ENCODE measurements at regions not wholly inside any gene's neighbourhood (a gene's known extent, or its start where the extent isn't known, plus 50 kb on each side); places are given as distances from the start of the nearest gene placed in this dataset.
A peak's percentile ranks its signal among the peaks of the same experiment; 100 is the strongest.

GRCh38 chr2:66317268-66317890 lies 117.5 kb upstream of the MEIS1 start:
- Histone ChIP-seq H3K36me3 (no peaks in the 10 kb centered on the region), H3K4me3 (no peak overlapping the region), H3K27ac (no peak overlapping the region), H3K4me1 (no peaks in the 10 kb centered on the region), H3K9me3 (peaks cover 0 to 3% of the 10 kb centered on the region in 2 donors), H3K27me3 (no peaks in the 10 kb centered on the region)
- TF ChIP-seq CTCF (IDR thresholded peaks at IDR 0.05) (no peak), POLR2A (IDR thresholded peaks at IDR 0.05) (no peak)
- no peak for DNase-seq
- intact Hi-C loops (cut with DNase I; ENCODE audit: low total_unique reads) = no loop called here

- no peaks in the 10 kb centered on the region for H3K36me3 ChIP-seq
- intact Hi-C loops (cut with DNase I; ENCODE audit: low total_unique reads) = no loop called here
- DNase-seq = no peak
- H3K27me3 ChIP-seq = no peaks in the 10 kb centered on the region
- no peak for TF ChIP-seq CTCF (IDR thresholded peaks at IDR 0.05)
- TF ChIP-seq POLR2A (IDR thresholded peaks at IDR 0.05) = no peak
- H3K4me1 ChIP-seq = no peaks in the 10 kb centered on the region
- H3K9me3 ChIP-seq = peaks cover 0 to 1% of the 10 kb centered on the region in 2 donors
- H3K27ac ChIP-seq = no peak overlapping the region
- no peak overlapping the region for H3K4me3 ChIP-seq
Observed at GRCh38 chr2:66306483-66306882, 128.4 kb upstream of the MEIS1 start.

GRCh38 chr2:66305718-66306117 lies 129.2 kb upstream of the MEIS1 start:
- DNase-seq = peak in 1 of 2 donors; percentile 39
- intact Hi-C loops (cut with DNase I; ENCODE audit: low total_unique reads) = no loop called here
- Histone ChIP-seq H3K27ac (no peak overlapping the region), H3K4me1 (no peaks in the 10 kb centered on the region), H3K36me3 (no peaks in the 10 kb centered on the region), H3K9me3 (no peaks in the 10 kb centered on the region), H3K4me3 (no peak overlapping the region), H3K27me3 (no peaks in the 10 kb centered on the region)
- no peak for TF ChIP-seq POLR2A (IDR thresholded peaks at IDR 0.05)
- TF ChIP-seq CTCF (IDR thresholded peaks at IDR 0.05) = no peak

GRCh38 chr2:66303471-66303870 lies 131.5 kb upstream of the MEIS1 start:
- no peaks in the 10 kb centered on the region for H3K4me1 ChIP-seq
- no peak for DNase-seq
- H3K4me3 ChIP-seq = no peak overlapping the region
- H3K27me3 ChIP-seq = no peaks in the 10 kb centered on the region
- H3K27ac ChIP-seq = no peak overlapping the region
- H3K36me3 ChIP-seq = no peaks in the 10 kb centered on the region
- intact Hi-C loops (cut with DNase I; ENCODE audit: low total_unique reads) = no loop called here
- H3K9me3 ChIP-seq = no peaks in the 10 kb centered on the region
- TF ChIP-seq CTCF (IDR thresholded peaks at IDR 0.05) = no peak

GRCh38 chr2:66301767-66302140 lies 133.2 kb upstream of the MEIS1 start:
- H3K4me3 ChIP-seq = no peak overlapping the region
- H3K36me3 ChIP-seq = no peaks in the 10 kb centered on the region
- no peaks in the 10 kb centered on the region for H3K4me1 ChIP-seq
- peak in 1 of 2 donors; percentile 16 for DNase-seq
- no peaks in the 10 kb centered on the region for H3K27me3 ChIP-seq
- TF ChIP-seq CTCF (IDR thresholded peaks at IDR 0.05) (no peak), POLR2A (IDR thresholded peaks at IDR 0.05) (no peak)
- no peaks in the 10 kb centered on the region for H3K9me3 ChIP-seq
- intact Hi-C loops (cut with DNase I; ENCODE audit: low total_unique reads) = no loop called here
- peak overlapping the region; percentile 85 to 92 for H3K27ac ChIP-seq
